Left lung (tissue), 4 donors: ENCODE measurements at regions not wholly inside any gene's neighbourhood (a gene's known extent, or its start where the extent isn't known, plus 50 kb on each side); places are given as distances from the start of the nearest gene placed in this dataset.
A peak's percentile ranks its signal among the peaks of the same experiment; 100 is the strongest.

Experiments used
- ATAC-seq: fragments of 200-7000 bp; cut with Tn5 transposase; one replicate; pipeline ENCODE4 v1.9.1; 2020; ENCODE audit warnings: moderate library complexity
- DNase-seq, 4 donors: peaks; one replicate each; pipeline ENCODE4 v3.0.0-alpha.2; 2013 to 2020
- H3K27ac ChIP-seq, 2 donors: fragments of 200-600 bp; sonication (generic) in 1 of 2; one replicate each; pipeline versions ENCODE4 v1.5.0 to v1.8.0; 2020 to 2021
- H3K27me3 ChIP-seq, 2 donors: fragments of 200-600 bp; sonication (generic) in 1 of 2; one replicate each; pipeline versions ENCODE4 v1.5.0 to v1.8.0; 2020 to 2021
- H3K36me3 ChIP-seq, 2 donors: fragments of 200-600 bp; sonication (generic) in 1 of 2; one replicate each; pipeline versions ENCODE4 v1.5.0 to v1.8.0; 2020 to 2021
- H3K4me1 ChIP-seq, 2 donors: fragments of 200-600 bp; one replicate each; pipeline ENCODE4 v1.8.0; 2021
- H3K4me3 ChIP-seq, 2 donors: fragments of 200-600 bp; sonication (generic) in 1 of 2; one replicate each; pipeline versions ENCODE4 v1.5.0 to v1.8.0; 2020 to 2021; ENCODE audit warnings: mild to moderate bottlenecking in 1 of 2
- H3K9me3 ChIP-seq, 2 donors: fragments of 200-600 bp; sonication (generic) in 1 of 2; one replicate each; pipeline versions ENCODE4 v1.5.0 to v1.8.0; 2020 to 2021
- intact Hi-C, 2 donors: fragments of 100-400 bp; cut with DNase I; formaldehyde crosslinking; loops; one replicate each; pipeline versions ENCODE4 v1.11.2 to v1.14.2; 2022
- TF ChIP-seq, protein P1 (sequence below), 2 donors: fragments of 200-600 bp; sonication (generic) in 1 of 2; IDR thresholded peaks; one replicate each; pipeline versions ENCODE4 v1.5.0 to v1.8.0; 2021; ENCODE audit warnings: antibody characterized with exemption in 2 of 2
- donor health status: DM: no; HTN: yes; CAD: no.
- donor health status: DM: no; HTN: no; CAD: no.

DNA sequence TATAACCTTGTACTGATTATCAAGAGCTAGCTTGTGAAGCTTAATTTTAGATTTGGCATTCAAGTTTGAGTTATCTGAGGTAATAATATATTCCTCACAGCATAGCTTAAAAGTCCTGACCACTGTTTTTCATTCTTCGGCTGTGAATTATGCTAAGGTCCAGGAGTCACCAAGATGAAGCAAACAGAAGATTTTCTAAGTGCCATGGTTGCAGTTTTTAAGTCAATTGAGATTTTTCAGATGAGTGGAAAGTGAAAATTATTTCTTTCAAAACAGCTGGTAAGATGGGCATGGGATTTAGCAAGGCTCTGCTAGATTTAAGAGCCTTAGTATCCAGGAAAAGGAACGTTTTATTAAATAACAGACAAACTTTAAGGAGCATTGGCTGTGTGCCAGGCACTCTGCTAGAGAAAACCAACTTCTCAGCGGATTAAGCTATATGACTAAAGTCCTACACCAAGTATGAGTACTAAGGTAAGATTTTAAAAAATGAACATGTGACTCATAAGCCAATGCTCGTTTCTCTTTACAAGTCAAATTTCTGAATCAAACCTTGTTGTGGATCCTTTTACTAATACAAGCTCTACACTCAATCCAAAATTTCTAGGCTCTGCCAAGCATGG lies 149.9 kb upstream of the IL15 start:
- peak in 2 of 4 donors; percentile 3 to 21 for DNase-seq
- peaks cover 0 to 20% of the 10 kb centered on the region in 2 donors for H3K9me3 ChIP-seq
- H3K4me3 ChIP-seq = no peak overlapping the region
- no peaks in the 10 kb centered on the region for H3K27me3 ChIP-seq
- H3K4me1 ChIP-seq = no peaks in the 10 kb centered on the region
- TF ChIP-seq, protein P1, sequence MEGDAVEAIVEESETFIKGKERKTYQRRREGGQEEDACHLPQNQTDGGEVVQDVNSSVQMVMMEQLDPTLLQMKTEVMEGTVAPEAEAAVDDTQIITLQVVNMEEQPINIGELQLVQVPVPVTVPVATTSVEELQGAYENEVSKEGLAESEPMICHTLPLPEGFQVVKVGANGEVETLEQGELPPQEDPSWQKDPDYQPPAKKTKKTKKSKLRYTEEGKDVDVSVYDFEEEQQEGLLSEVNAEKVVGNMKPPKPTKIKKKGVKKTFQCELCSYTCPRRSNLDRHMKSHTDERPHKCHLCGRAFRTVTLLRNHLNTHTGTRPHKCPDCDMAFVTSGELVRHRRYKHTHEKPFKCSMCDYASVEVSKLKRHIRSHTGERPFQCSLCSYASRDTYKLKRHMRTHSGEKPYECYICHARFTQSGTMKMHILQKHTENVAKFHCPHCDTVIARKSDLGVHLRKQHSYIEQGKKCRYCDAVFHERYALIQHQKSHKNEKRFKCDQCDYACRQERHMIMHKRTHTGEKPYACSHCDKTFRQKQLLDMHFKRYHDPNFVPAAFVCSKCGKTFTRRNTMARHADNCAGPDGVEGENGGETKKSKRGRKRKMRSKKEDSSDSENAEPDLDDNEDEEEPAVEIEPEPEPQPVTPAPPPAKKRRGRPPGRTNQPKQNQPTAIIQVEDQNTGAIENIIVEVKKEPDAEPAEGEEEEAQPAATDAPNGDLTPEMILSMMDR (IDR thresholded peaks at IDR 0.05) = no peak
- intact Hi-C loops = no loop called here
- ATAC-seq = no peak
- H3K27ac ChIP-seq = no peak overlapping the region
- H3K36me3 ChIP-seq = no peaks in the 10 kb centered on the region

DNA sequence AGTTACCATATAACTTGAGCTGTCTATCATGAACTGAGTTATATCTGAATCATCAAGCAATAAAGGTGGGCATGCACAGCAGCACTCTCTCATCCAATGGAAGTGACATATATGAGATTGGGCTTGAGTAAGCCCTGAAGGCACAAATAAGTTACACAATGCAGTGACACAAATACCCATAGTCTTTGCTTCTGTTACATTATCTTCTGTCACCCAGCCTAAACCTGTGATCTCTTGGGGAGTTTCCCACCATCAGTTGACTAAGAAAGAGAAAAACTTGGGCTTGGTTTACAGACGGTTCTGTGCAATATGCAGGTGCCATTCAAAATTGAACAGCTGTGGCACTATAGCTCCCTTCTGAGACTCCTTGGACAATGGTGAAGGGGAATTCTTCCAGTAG lies 138.8 kb upstream of the IL15 start:
- Histone ChIP-seq H3K9me3 (no peaks in the 10 kb centered on the region), H3K27me3 (no peaks in the 10 kb centered on the region), H3K4me1 (no peaks in the 10 kb centered on the region), H3K4me3 (no peak overlapping the region), H3K36me3 (no peaks in the 10 kb centered on the region), H3K27ac (no peak overlapping the region)
- no peak for ATAC-seq
- DNase-seq = no peak
- TF ChIP-seq, protein P1 (IDR thresholded peaks at IDR 0.05) = no peak
- intact Hi-C loops = no loop called here

DNA sequence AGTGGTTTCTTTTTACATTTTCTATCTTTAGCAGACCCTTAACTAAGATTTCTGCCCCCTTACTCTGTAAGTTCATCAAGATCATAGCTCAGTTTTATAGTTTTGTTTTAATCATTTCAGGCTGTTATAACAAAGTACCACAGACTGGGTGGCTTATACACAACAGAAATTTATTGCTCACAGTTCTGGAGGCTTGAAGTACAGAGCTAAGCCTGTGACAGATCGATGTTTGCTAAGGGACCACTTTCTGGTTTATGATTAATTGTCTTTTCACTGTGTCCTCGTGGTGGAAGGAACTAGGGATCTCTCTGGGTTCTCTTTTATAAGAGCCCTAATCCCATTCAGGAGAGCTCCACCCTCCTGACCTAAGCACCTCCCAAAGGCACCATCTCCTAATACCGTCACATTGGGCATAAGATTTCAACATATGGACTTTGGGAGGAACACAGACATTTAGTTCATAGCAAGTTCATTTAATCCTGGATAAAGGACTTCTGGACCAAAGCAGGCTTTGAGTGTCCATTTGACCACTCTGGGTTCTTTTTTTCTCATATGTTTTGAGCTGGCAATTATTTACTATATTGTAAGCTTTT lies 137.0 kb upstream of the IL15 start:
- Histone ChIP-seq H3K4me1 (no peaks in the 10 kb centered on the region), H3K27me3 (no peaks in the 10 kb centered on the region), H3K36me3 (no peaks in the 10 kb centered on the region), H3K9me3 (peaks cover 0 to 4% of the 10 kb centered on the region in 2 donors), H3K27ac (no peak overlapping the region), H3K4me3 (no peak overlapping the region)
- DNase-seq = no peak
- intact Hi-C loops = no loop called here
- no peak for ATAC-seq
- TF ChIP-seq, protein P1 (IDR thresholded peaks at IDR 0.05) = no peak

DNA sequence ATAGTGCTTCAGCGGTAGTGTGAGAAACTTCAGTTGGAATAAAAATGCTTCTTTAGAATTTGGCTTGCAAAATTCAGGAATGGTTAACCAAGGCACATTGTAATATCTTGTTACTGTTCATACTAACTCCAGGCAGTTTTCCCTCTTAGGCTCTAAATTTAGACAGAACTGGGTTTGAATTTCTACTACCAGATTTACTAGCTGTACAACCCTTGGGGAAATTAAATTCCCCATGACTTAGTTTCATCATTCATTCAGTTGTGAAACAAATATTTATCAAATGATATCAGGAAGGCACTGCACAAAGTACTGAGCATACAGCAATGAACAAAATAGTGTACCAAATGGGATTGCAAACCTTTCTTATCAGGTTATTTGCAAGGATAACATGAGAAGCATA lies 135.0 kb upstream of the IL15 start:
- no peaks in the 10 kb centered on the region for H3K4me1 ChIP-seq

DNA sequence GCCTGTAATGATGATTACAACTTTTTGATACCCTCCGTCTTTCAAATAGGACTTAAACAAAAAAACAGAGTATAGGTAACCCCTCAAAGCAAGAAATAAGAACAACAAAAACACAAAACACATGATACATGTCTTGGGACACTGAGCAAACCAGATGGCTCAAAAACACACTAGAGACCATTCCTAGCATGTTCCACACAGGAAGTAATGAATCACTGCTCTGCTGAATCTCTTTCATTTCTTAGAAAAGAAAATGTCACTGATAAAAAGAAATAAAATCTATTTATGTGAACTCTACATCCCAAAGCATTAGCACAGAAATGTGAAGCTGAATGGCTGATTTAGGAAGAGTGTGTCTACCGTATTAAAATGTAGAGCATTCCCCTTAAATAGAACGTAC lies 134.5 kb upstream of the IL15 start:
- ATAC-seq (no peak), DNase-seq (peak in 1 of 4 donors; percentile 7)
- TF ChIP-seq, protein P1 (IDR thresholded peaks at IDR 0.05) = no peak
- intact Hi-C loops = no loop called here
- H3K36me3 ChIP-seq = no peaks in the 10 kb centered on the region
- no peaks in the 10 kb centered on the region for H3K27me3 ChIP-seq
- no peak overlapping the region for H3K27ac ChIP-seq
- peaks cover 0 to 5% of the 10 kb centered on the region in 2 donors for H3K9me3 ChIP-seq
- H3K4me1 ChIP-seq = no peaks in the 10 kb centered on the region
- H3K4me3 ChIP-seq = no peak overlapping the region

More for the DNA sequence above, 135.0 kb upstream of the IL15 start:
- Histone ChIP-seq H3K27ac (no peak overlapping the region), H3K27me3 (no peaks in the 10 kb centered on the region), H3K4me3 (no peak overlapping the region), H3K36me3 (no peaks in the 10 kb centered on the region), H3K9me3 (peaks cover 0 to 5% of the 10 kb centered on the region in 2 donors)
- TF ChIP-seq, protein P1 (IDR thresholded peaks at IDR 0.05) = no peak
- DNase-seq (no peak), ATAC-seq (no peak)
- intact Hi-C loops = no loop called here
